ENCODE measurements at regions not wholly inside any gene's neighbourhood (a gene's known extent, or its start where the extent isn't known, plus 50 kb on each side); places are given as distances from the start of the nearest gene placed in this dataset.

DNA sequence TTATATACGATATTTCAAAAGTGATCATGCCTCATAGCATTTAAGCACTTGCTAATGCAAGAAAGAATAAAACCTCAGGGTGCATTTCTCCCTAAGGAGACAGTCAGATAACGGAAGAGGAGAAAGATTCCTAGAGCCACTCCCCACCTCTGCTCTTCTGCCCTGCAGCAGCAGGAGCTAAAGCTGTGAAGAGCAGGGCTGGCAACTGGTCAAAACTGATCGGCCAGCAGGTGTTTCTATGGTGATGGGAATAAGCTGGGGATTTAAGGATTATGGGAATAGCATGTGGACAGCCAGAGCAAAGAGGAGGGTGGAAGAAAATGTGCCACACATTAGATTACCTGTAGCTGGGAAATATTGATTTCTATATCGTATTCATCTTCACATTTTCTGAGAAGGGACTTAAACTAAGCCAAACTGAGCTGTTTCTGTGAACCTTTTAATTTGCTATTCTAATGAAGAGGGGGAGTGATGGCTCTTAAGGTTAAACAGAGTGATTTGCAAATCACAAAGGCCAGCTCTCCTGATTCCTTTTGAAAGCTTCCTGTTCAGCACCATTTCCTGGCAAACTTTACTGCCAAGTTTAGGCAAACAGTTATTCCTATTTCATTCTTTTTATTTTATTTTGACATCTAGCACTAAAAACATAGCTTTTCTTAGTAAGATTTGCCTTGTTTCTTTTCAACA, 268.9 kb upstream of the PFKP start:
- Histone ChIP-seq H3K4me3 (ENCODE audit: low read depth, low read length) (no peak overlapping the region), H3K27ac (no peak overlapping the region), H3K36me3 (replicated peaks) (no peaks in the 10 kb centered on the region), H3K27me3 (replicated peaks) (no peaks in the 10 kb centered on the region)
- TF ChIP-seq, protein P1, sequence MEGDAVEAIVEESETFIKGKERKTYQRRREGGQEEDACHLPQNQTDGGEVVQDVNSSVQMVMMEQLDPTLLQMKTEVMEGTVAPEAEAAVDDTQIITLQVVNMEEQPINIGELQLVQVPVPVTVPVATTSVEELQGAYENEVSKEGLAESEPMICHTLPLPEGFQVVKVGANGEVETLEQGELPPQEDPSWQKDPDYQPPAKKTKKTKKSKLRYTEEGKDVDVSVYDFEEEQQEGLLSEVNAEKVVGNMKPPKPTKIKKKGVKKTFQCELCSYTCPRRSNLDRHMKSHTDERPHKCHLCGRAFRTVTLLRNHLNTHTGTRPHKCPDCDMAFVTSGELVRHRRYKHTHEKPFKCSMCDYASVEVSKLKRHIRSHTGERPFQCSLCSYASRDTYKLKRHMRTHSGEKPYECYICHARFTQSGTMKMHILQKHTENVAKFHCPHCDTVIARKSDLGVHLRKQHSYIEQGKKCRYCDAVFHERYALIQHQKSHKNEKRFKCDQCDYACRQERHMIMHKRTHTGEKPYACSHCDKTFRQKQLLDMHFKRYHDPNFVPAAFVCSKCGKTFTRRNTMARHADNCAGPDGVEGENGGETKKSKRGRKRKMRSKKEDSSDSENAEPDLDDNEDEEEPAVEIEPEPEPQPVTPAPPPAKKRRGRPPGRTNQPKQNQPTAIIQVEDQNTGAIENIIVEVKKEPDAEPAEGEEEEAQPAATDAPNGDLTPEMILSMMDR (IDR thresholded peaks at IDR 0.05; ENCODE audit: low read depth, low read length, missing control alignments), result no peak
- no peak for DNase-seq
- in situ Hi-C loops (cut with HindIII; ENCODE audit: low pct_ligation_motif_present, low sequenced_read_pairs), result no loop called here

DNA sequence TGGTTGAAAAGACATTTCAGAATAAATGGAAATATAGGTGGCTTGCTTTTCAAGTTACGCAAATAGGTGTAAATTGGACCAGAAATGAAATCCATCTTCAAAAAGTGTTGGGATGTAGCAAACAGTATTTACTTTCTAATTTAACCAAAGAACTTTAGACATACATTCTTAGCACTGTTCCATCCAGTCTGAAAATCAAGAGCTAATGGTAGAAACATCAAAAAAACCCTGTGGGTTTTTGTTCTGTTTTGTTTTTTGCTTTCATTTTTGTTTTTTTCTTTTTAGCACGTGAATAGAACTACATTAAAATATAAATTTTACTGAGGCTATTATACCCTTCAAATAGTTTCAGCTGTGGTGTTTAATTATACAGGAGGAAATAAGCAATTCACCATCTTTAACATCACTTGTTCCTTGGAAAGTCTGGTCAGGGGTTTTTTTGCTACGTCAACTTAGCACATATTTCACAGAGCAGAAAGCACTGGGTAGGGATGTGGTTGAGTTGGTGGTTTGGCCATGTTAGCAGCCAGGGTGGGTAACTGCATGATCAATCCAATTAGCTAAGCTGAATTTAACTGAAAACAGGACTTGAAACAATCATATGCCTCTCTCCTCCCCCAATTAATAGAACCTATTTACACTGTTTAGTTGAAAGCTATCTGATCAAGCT, 275.4 kb upstream of the PFKP start:
- no peak for DNase-seq
- Histone ChIP-seq H3K36me3 (replicated peaks) (no peaks in the 10 kb centered on the region), H3K27ac (no peak overlapping the region), H3K27me3 (replicated peaks) (no peaks in the 10 kb centered on the region), H3K4me3 (ENCODE audit: low read depth, low read length) (no peak overlapping the region)
- in situ Hi-C loops (cut with HindIII; ENCODE audit: low pct_ligation_motif_present, low sequenced_read_pairs), result no loop called here
- TF ChIP-seq, protein P1 (IDR thresholded peaks at IDR 0.05; ENCODE audit: low read depth, low read length, missing control alignments), result no peak

DNA sequence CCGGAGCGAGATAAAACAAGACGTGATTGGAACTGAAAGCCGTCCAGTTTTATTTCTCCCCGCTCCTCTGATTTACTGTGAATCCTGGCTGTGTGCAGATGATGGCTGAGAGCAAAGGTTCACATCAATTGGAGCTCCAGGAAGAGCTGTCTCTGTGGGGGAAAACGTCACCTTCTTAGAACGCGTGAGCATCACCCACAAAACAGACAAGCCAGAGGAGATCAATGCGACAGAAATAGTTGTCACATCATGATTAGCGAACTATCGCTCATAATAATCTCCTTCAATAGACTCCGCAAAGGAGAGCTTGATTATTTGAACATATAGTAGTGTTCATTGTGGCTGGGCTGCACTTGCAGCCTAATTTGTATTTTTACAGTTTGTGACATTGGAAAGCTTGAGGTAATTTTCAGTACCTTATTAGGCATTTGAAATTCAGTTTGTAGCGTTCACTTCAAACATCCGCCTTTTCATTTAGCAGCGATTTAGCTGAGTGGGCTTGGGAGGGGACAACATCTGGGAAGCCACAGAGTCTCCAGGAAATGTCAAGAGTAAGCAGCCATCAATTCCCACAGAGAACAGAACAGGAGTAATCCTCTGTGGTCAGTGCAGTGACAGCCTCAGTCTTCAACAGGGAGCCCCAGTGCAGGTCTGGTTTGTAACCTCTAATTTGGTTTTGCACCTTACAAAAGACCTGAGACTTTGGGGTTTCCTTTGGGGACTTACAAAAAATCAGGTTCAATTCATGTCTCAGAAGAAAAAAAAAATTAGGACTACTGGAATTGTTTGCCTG, 276.8 kb upstream of the PFKP start:
- DNase-seq, result no peak
- no peaks in the 10 kb centered on the region for H3K36me3 ChIP-seq (replicated peaks)
- TF ChIP-seq, protein P1 (IDR thresholded peaks at IDR 0.05; ENCODE audit: low read depth, low read length, missing control alignments), result no peak
- no peak overlapping the region for H3K27ac ChIP-seq
- in situ Hi-C loops (cut with HindIII; ENCODE audit: low pct_ligation_motif_present, low sequenced_read_pairs), result no loop called here
- H3K4me3 ChIP-seq (ENCODE audit: low read depth, low read length), result no peak overlapping the region
- H3K27me3 ChIP-seq (replicated peaks), result no peaks in the 10 kb centered on the region

DNA sequence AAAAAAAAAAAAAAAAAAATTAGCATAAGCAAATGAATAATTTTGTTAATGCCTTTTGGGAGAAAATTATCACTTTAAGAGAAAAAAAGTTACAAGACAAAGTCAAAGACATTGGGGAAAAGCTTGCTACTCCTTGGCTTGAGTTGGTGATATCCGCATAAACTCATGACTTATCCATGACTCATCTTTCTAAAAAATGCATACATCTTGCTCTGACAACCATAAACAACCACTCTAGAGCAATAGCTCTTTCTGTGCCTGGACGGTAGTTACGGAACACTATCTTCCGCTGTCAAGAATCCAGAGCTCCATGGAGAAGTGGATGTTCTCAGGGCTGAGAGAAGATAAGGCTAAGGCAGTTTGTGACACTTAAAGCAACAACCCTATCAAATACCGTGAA, 281.1 kb upstream of the PFKP start:
- Histone ChIP-seq H3K27ac (no peak overlapping the region), H3K36me3 (replicated peaks) (no peaks in the 10 kb centered on the region), H3K4me3 (ENCODE audit: low read depth, low read length) (no peak overlapping the region), H3K27me3 (replicated peaks) (no peaks in the 10 kb centered on the region)
- TF ChIP-seq, protein P1 (IDR thresholded peaks at IDR 0.05; ENCODE audit: low read depth, low read length, missing control alignments), result no peak
- DNase-seq, result no peak
- in situ Hi-C loops (cut with HindIII; ENCODE audit: low pct_ligation_motif_present, low sequenced_read_pairs), result no loop called here

DNA sequence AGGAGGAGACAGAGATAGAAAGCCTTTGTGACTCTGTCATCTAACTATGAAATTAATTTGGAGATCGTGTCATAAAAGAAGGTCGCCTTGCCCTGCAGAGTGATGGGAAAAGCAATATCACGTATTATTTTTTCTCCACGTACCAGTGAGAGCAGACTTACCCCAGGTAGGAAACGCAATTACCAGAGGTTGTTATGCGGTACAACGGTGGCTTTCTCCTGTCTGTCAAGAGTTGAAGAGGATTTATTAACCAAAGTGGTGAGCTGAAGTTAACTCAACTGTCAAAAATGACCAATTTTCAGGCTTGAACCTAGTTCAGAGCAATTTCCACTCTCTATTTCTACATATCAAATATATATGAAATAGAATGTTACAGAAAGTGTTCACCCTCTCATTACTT, 282.6 kb upstream of the PFKP start:
- in situ Hi-C loops (cut with HindIII; ENCODE audit: low pct_ligation_motif_present, low sequenced_read_pairs), result no loop called here
- no peak for DNase-seq
- Histone ChIP-seq H3K27me3 (replicated peaks) (no peaks in the 10 kb centered on the region), H3K27ac (no peak overlapping the region), H3K36me3 (replicated peaks) (no peaks in the 10 kb centered on the region), H3K4me3 (ENCODE audit: low read depth, low read length) (no peak overlapping the region)
- TF ChIP-seq, protein P1 (IDR thresholded peaks at IDR 0.05; ENCODE audit: low read depth, low read length, missing control alignments), result no peak

All from brain microvascular endothelial cell (primary cell).